ENCODE measurements at regions not wholly inside any gene's neighbourhood (a gene's known extent, or its start where the extent isn't known, plus 50 kb on each side); places are given as distances from the start of the nearest gene placed in this dataset.

- TF ChIP-seq CTCF (IDR thresholded peaks at IDR 0.05) = no peak
- TF ChIP-seq POLR2A (IDR thresholded peaks at IDR 0.05) = no peak
Measured at GRCh38 chr10:78620985-78621799, 447.6 kb upstream of the ZMIZ1 start.

Data from testis (tissue), 2 donors.